Cardiac fibroblast (primary cell): ENCODE measurements at regions not wholly inside any gene's neighbourhood (a gene's known extent, or its start where the extent isn't known, plus 50 kb on each side); places are given as distances from the start of the nearest gene placed in this dataset.
"Not testable (repeated sequence)": the region's sequence is repeated elsewhere in the genome, so short reads cannot be mapped to it uniquely, and the experiment has no call there.

ENCODE experiments used
- DNase-seq, 2 donors: peaks; one replicate each; pipeline versions ENCODE4 v3.0.0 to v3.0.0-alpha.2; 2010; ENCODE audit warnings: low read depth in 2 of 2
- H3K4me3 ChIP-seq, 2 donors: replicated peaks in 1 of 2; 1 replicate in 1 of 2; 2 replicates in 1 of 2; pipeline ENCODE4 v1.5.1; 2011; ENCODE audit warnings: low read depth in 2 of 2, low read length in 2 of 2, mild to moderate bottlenecking in 2 of 2, moderate library complexity in 1 of 2
- CTCF ChIP-seq: IDR thresholded peaks from one replicate; pipeline ENCODE4 v1.5.1; 2011; ENCODE audit warnings: low read depth, mild to moderate bottlenecking, low read length, inconsistent platforms

- no peak for DNase-seq
- no peak overlapping the region for H3K4me3 ChIP-seq
- no peak for TF ChIP-seq CTCF
Measured at GRCh38 chr9:24652181-24652580, 106.5 kb upstream of the IZUMO3 start.

DNA sequence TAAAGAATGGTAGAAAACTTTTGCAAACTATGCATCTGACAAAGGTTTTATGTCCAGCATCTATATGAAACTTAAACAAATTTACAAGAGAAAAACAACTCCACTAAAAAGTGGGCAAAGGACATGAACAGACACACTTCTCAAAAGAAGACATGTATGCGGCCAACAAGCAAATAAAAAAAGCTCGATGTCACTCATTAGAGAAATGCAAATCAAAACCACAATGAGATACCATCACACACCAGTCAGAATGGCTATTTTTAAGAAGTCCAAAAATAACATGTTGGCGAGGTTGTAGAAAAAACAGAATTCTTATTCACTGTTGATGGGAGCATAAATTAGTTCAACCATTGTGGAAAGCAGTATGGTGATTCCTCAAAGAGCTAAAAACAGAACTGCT lies 83.1 kb upstream of the IZUMO3 start:
- not testable (repeated sequence) for H3K4me3 ChIP-seq, DNase-seq

GRCh38 chr9:24625097-24625496 lies 79.4 kb upstream of the IZUMO3 start:
- no peak for TF ChIP-seq CTCF
- H3K4me3 ChIP-seq: no peak overlapping the region
- no peak for DNase-seq

DNA sequence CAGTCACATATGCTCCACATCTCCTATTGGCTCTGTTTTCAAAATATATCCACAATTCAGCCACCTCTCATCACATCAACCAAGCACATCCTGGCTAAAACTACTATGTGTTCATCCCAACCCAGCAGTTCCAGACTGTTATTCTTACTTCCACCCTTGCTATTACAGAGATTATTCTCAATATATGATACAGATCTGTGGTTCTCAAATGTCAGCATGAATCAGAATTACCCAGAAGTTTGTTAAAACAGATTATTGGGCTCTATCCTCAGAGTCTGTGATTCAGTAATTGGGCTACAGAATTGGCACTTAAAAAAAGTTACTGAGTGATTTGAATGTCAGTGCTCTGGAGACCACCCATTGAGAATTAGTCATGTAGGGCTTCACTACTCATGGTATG lies 78.8 kb upstream of the IZUMO3 start:
- no peak for TF ChIP-seq CTCF
- no peak overlapping the region for H3K4me3 ChIP-seq
- DNase-seq: no peak

DNA sequence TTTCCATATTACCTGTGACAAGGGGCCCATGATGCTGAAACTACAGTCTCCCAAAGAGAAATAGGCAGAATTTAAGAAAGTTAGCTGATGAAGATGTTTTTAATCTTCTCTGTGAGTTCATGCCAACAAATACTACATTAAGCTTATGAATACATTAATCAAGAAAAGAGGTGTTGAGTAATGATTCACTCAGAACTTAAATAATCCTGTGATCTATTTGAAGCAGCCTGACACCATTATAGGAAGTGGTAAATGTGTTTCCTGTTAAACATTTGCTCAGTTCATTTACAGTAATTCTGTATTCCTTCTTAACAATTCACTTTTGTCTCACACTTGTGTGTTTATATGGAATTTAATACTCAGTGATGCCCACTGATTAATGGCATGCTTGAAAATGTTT lies 75.0 kb upstream of the IZUMO3 start:
- H3K4me3 ChIP-seq: no peak overlapping the region
- no peak for TF ChIP-seq CTCF
- no peak for DNase-seq

DNA sequence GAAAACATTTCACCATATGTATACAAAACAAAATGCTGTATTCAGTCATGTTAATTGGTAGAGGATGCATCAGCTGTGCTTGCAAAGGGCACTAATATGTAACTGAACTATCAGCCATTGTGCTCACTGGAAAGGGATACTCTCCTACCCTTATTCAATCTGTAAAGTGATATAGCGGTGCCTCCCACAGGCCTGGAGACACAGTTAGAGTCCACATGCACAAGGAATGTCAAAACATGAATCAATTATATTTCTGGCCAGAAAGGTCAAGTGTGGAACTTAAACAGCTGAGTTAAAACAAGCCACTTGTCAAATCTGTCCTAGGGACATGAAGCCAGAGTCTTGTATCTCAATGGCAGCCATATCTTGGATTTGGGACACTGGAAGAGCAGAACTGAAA lies 71.2 kb upstream of the IZUMO3 start:
- H3K4me3 ChIP-seq: no peak overlapping the region
- no peak for DNase-seq
- no peak for TF ChIP-seq CTCF

GRCh38 chr9:24614070-24614469 lies 68.4 kb upstream of the IZUMO3 start:
- DNase-seq: no peak
- TF ChIP-seq CTCF: no peak
- no peak overlapping the region for H3K4me3 ChIP-seq
